H9 (cell line): ENCODE measurements at regions not wholly inside any gene's neighbourhood (a gene's known extent, or its start where the extent isn't known, plus 50 kb on each side); places are given as distances from the start of the nearest gene placed in this dataset.

ENCODE experiments used
- DNase-seq: peaks from one replicate; pipeline ENCODE4 v3.0.0-alpha.2; 2017
- H2AFZ ChIP-seq: one replicate; pipeline ENCODE4 v1.6.1; 2013; ENCODE audit warnings: mild to moderate bottlenecking, low read length, control low read depth, moderate library complexity
- H2AK5ac ChIP-seq: 2 replicates; pipeline ENCODE4 v1.6.1; 2013; ENCODE audit warnings: low read length, control low read depth, mixed read lengths; ENCODE audit not compliant: insufficient read length
- H2BK120ac ChIP-seq: one replicate; pipeline ENCODE4 v1.6.1; 2013; ENCODE audit warnings: low read depth, mild to moderate bottlenecking, low read length, control low read depth, inconsistent platforms; ENCODE audit not compliant: poor library complexity, severe bottlenecking
- H2BK12ac ChIP-seq: 2 replicates; pipeline ENCODE4 v1.6.1; 2013; ENCODE audit warnings: low read length, control low read depth, mixed read lengths, low read depth; ENCODE audit not compliant: insufficient read length
- H2BK15ac ChIP-seq: 2 replicates; pipeline ENCODE4 v1.6.1; 2013; ENCODE audit warnings: low read depth, low read length, control low read depth
- H2BK20ac ChIP-seq: one replicate; pipeline ENCODE4 v1.6.1; 2013; ENCODE audit warnings: low read depth, mild to moderate bottlenecking, low read length, control low read depth, inconsistent platforms; ENCODE audit not compliant: poor library complexity, severe bottlenecking
- H2BK5ac ChIP-seq: 2 replicates; pipeline ENCODE4 v1.6.1; 2013; ENCODE audit warnings: low read length, control low read depth, mixed read lengths; ENCODE audit not compliant: insufficient read length
- H3K14ac ChIP-seq: 2 replicates; pipeline ENCODE4 v1.6.1; 2013; ENCODE audit warnings: low read length, control low read depth; ENCODE audit not compliant: insufficient read depth
- H3K18ac ChIP-seq: 2 replicates; pipeline ENCODE4 v1.6.1; 2013; ENCODE audit warnings: low read depth, mild to moderate bottlenecking, mixed read lengths, low read length, control low read depth; ENCODE audit not compliant: insufficient read length
- H3K23ac ChIP-seq: 2 replicates; pipeline ENCODE4 v1.6.1; 2013; ENCODE audit warnings: low read length, control low read depth, mixed read lengths, low read depth; ENCODE audit not compliant: insufficient read length
- H3K23me2 ChIP-seq: 2 replicates; pipeline ENCODE4 v1.6.1; 2013; ENCODE audit warnings: low read depth, mild to moderate bottlenecking, mixed read lengths, low read length, control low read depth; ENCODE audit not compliant: insufficient read length, poor library complexity, severe bottlenecking
- H3K27ac ChIP-seq: 2 replicates; pipeline ENCODE4 v1.5.1; 2013; ENCODE audit warnings: low read length, control low read depth, mixed read lengths, low read depth; ENCODE audit not compliant: insufficient read length
- H3K27me3 ChIP-seq: 2 replicates; pipeline ENCODE4 v1.6.1; 2013; ENCODE audit warnings: low read length, control low read depth, inconsistent platforms; ENCODE audit not compliant: insufficient read depth
- H3K4ac ChIP-seq: 2 replicates; pipeline ENCODE4 v1.6.1; 2013; ENCODE audit warnings: low read depth, mild to moderate bottlenecking, control low read depth, inconsistent platforms, low read length, moderate library complexity
- H3K4me1 ChIP-seq: 2 replicates; pipeline ENCODE4 v1.6.1; 2013; ENCODE audit warnings: low read length, control low read depth, inconsistent platforms; ENCODE audit not compliant: insufficient read depth
- H3K4me2 ChIP-seq: 2 replicates; pipeline ENCODE4 v1.6.1; 2013; ENCODE audit warnings: low read length, control low read depth, mixed read lengths; ENCODE audit not compliant: insufficient read length, insufficient read depth
- H3K56ac ChIP-seq: 2 replicates; pipeline ENCODE4 v1.6.1; 2013; ENCODE audit warnings: low read depth, mild to moderate bottlenecking, mixed read lengths, low read length, control low read depth; ENCODE audit not compliant: insufficient read length
- H3K79me1 ChIP-seq: 2 replicates; pipeline ENCODE4 v1.6.1; 2013; ENCODE audit warnings: low read depth, mild to moderate bottlenecking, moderate library complexity, low read length, control low read depth, inconsistent platforms; ENCODE audit not compliant: insufficient read depth, poor library complexity, severe bottlenecking
- H3K79me2 ChIP-seq: 2 replicates; pipeline ENCODE4 v1.6.1; 2013; ENCODE audit warnings: low read length, control low read depth, inconsistent platforms; ENCODE audit not compliant: insufficient read depth
- H3K9ac ChIP-seq: 2 replicates; pipeline ENCODE4 v1.6.1; 2013; ENCODE audit warnings: low read length, control low read depth, mixed read lengths; ENCODE audit not compliant: insufficient read length; ENCODE audit errors: extremely low read depth
- H3K9me3 ChIP-seq: one replicate; pipeline ENCODE4 v1.6.1; 2013; ENCODE audit warnings: low read depth, low read length, inconsistent platforms; ENCODE audit not compliant: control insufficient read depth
- H3T11ph ChIP-seq: one replicate; pipeline ENCODE4 v1.6.1; 2013; ENCODE audit warnings: mild to moderate bottlenecking, low read length, control low read depth, inconsistent platforms
- H4K20me1 ChIP-seq: one replicate; pipeline ENCODE4 v1.6.1; 2013; ENCODE audit not compliant: control insufficient read depth, insufficient read length, insufficient read depth
- H4K5ac ChIP-seq: 2 replicates; pipeline ENCODE4 v1.6.1; 2013; ENCODE audit warnings: low read depth, mild to moderate bottlenecking, mixed read lengths, low read length, control low read depth; ENCODE audit not compliant: insufficient read length
- H4K8ac ChIP-seq: replicated peaks from 2 replicates; pipeline ENCODE4 v1.6.1; 2013; ENCODE audit warnings: low read length, control low read depth, mixed read lengths, low read depth; ENCODE audit not compliant: insufficient read length
- H4K91ac ChIP-seq: 2 replicates; pipeline ENCODE4 v1.6.1; 2013; ENCODE audit warnings: low read depth, mild to moderate bottlenecking, moderate library complexity, mixed read lengths, low read length, control low read depth; ENCODE audit not compliant: insufficient read length
- H3K27ac Mint-ChIP-seq, 3 experiments: 2 replicates in 2 of 3; 3 replicates in 1 of 3; pipeline ENCODE4 v1.8.0; 2020 to 2021; ENCODE audit warnings: mixed read lengths in 3 of 3, mild to moderate bottlenecking in 1 of 3, moderate library complexity in 1 of 3
- H3K27me3 Mint-ChIP-seq: 2 replicates; pipeline ENCODE4 v1.8.0; 2021; ENCODE audit warnings: low read depth, mild to moderate bottlenecking, moderate library complexity, mixed read lengths
- H3K36me3 Mint-ChIP-seq, 3 experiments: 2 replicates in 2 of 3; 3 replicates in 1 of 3; pipeline ENCODE4 v1.8.0; 2020 to 2021; ENCODE audit warnings: low read depth in 3 of 3, mixed read lengths in 3 of 3; ENCODE audit not compliant: insufficient read depth in 1 of 3
- H3K4me1 Mint-ChIP-seq, 2 experiments: 2 replicates each; pipeline ENCODE4 v1.8.0; 2020; ENCODE audit warnings: mixed read lengths in 2 of 2
- H3K4me3 Mint-ChIP-seq, 2 experiments: 2 replicates in 1 of 2; 3 replicates in 1 of 2; pipeline ENCODE4 v1.8.0; 2020 to 2021; ENCODE audit warnings: mild to moderate bottlenecking in 2 of 2, mixed read lengths in 2 of 2, moderate library complexity in 1 of 2
- H3K9me3 Mint-ChIP-seq, 2 experiments: 2 replicates in 1 of 2; 3 replicates in 1 of 2; pipeline ENCODE4 v1.8.0; 2020; ENCODE audit warnings: mild to moderate bottlenecking in 2 of 2, mixed read lengths in 2 of 2, moderate library complexity in 1 of 2
- WGBS: extraction: QIAGEN DNeasy Blood & Tissue Kit; methylation state at CpG from one replicate; pipeline ENCODE4 v1.1.7; 2013; ENCODE audit warnings: missing lambda C conversion rate, low lambda C conversion rate, mixed read lengths; ENCODE audit not compliant: insufficient read length; ENCODE audit errors: extremely low coverage; 5-methylcytosine and 5-hydroxymethylcytosine counted together
- TF ChIP-seq, protein P1 (sequence below): fragments of 200-600 bp; sonication (generic); conservative IDR thresholded peaks from 3 replicates; pipeline ENCODE4 v1.8.0; 2021; ENCODE audit warnings: antibody characterized with exemption, mild to moderate bottlenecking

- H3K4me1 Mint-ChIP-seq: peaks cover 0 to 7% of the 10 kb centered on the region in 2 experiments; a peak in 1 of 4 replicates
- H3K27ac ChIP-seq: no peak overlapping the region
- H2BK20ac ChIP-seq: no peak overlapping the region
- H2AFZ ChIP-seq: no peak overlapping the region
- no peak overlapping the region for H2BK5ac ChIP-seq
- H3K9me3 Mint-ChIP-seq: peaks cover 0 to 2% of the 10 kb centered on the region in 2 experiments; a peak in 2 of 5 replicates
- H2AK5ac ChIP-seq: no peak overlapping the region
- no peaks in the 10 kb centered on the region; a peak in 1 of 7 replicates for H3K36me3 Mint-ChIP-seq
- no peak overlapping the region for H3K4me2 ChIP-seq
- H2BK15ac ChIP-seq: no peak overlapping the region
- no peak overlapping the region for H3K27ac Mint-ChIP-seq
- no peaks in the 10 kb centered on the region for H3K4me1 ChIP-seq
- no peak overlapping the region for H4K91ac ChIP-seq
- no peak overlapping the region for H3K18ac ChIP-seq
- no peak overlapping the region for H3K9ac ChIP-seq
- no peaks in the 10 kb centered on the region for H3K79me1 ChIP-seq
- H2BK120ac ChIP-seq: no peak overlapping the region
- H3K23ac ChIP-seq: no peak overlapping the region
- no peak overlapping the region for H3K14ac ChIP-seq
- H3K9me3 ChIP-seq: no peaks in the 10 kb centered on the region
- no CpG with 5 or more reads among the region's 11 CpGs for WGBS
- H3K4me3 Mint-ChIP-seq: no peak overlapping the region
- no peaks in the 10 kb centered on the region for H3K23me2 ChIP-seq
- H3K27me3 Mint-ChIP-seq: peaks cover 4% of the 10 kb centered on the region
- no peak overlapping the region for H3T11ph ChIP-seq
- H2BK12ac ChIP-seq: no peak overlapping the region
- no peak overlapping the region for H3K56ac ChIP-seq
- no peaks in the 10 kb centered on the region for H4K20me1 ChIP-seq
- no peak overlapping the region for H3K4ac ChIP-seq
- H4K8ac ChIP-seq: no peak overlapping the region
- no peak for DNase-seq
- TF ChIP-seq, protein P1, sequence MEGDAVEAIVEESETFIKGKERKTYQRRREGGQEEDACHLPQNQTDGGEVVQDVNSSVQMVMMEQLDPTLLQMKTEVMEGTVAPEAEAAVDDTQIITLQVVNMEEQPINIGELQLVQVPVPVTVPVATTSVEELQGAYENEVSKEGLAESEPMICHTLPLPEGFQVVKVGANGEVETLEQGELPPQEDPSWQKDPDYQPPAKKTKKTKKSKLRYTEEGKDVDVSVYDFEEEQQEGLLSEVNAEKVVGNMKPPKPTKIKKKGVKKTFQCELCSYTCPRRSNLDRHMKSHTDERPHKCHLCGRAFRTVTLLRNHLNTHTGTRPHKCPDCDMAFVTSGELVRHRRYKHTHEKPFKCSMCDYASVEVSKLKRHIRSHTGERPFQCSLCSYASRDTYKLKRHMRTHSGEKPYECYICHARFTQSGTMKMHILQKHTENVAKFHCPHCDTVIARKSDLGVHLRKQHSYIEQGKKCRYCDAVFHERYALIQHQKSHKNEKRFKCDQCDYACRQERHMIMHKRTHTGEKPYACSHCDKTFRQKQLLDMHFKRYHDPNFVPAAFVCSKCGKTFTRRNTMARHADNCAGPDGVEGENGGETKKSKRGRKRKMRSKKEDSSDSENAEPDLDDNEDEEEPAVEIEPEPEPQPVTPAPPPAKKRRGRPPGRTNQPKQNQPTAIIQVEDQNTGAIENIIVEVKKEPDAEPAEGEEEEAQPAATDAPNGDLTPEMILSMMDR: no peak
- no peak overlapping the region for H4K5ac ChIP-seq
- no peaks in the 10 kb centered on the region; the same call in 1 of the 2 replicates for H3K79me2 ChIP-seq
- no peaks in the 10 kb centered on the region for H3K27me3 ChIP-seq
Observed at GRCh38 chr10:43790147-43790546, 141.5 kb upstream of the ZNF32 start.
